ENCODE measurements at regions not wholly inside any gene's neighbourhood (a gene's known extent, or its start where the extent isn't known, plus 50 kb on each side); places are given as distances from the start of the nearest gene placed in this dataset.

- Histone ChIP-seq H3K4me3 (no peak overlapping the region), H3K27ac (no peak overlapping the region), H3K9me3 (peaks cover 3% of the 10 kb centered on the region), H3K4me1 (ENCODE audit: control insufficient read depth in 1 of 2, low read depth in 2 of 2) (no peaks in the 10 kb centered on the region), H3K27me3 (replicated peaks; ENCODE audit: insufficient read depth) (no peaks in the 10 kb centered on the region), H3K36me3 (no peaks in the 10 kb centered on the region)
- TF ChIP-seq CTCF (IDR thresholded peaks at IDR 0.05), result no peak
- ATAC-seq (ENCODE audit: insufficient number of reproducible peaks, low FRiP score, low read depth), result no peak
- DNase-seq (ENCODE audit: low spot score), result no peak
These were observed 1428.2 kb downstream of the MRPL39 start for GRCh38 chr21:24179110-24179509.

- Histone ChIP-seq H3K4me1 (ENCODE audit: control insufficient read depth in 1 of 2, low read depth in 2 of 2) (no peaks in the 10 kb centered on the region), H3K36me3 (no peaks in the 10 kb centered on the region), H3K27ac (no peak overlapping the region), H3K9me3 (peaks cover 3% of the 10 kb centered on the region), H3K27me3 (replicated peaks; ENCODE audit: insufficient read depth) (no peaks in the 10 kb centered on the region), H3K4me3 (no peak overlapping the region)
- TF ChIP-seq CTCF (IDR thresholded peaks at IDR 0.05), result no peak
- DNase-seq (ENCODE audit: low spot score), result no peak
- no peak for ATAC-seq (ENCODE audit: insufficient number of reproducible peaks, low FRiP score, low read depth)
These were observed 1432.2 kb downstream of the MRPL39 start for GRCh38 chr21:24175106-24175505.

GRCh38 chr21:24171736-24172135, 1435.5 kb downstream of the MRPL39 start:
- Histone ChIP-seq H3K27me3 (replicated peaks; ENCODE audit: insufficient read depth) (no peaks in the 10 kb centered on the region), H3K27ac (no peak overlapping the region), H3K9me3 (no peaks in the 10 kb centered on the region), H3K36me3 (no peaks in the 10 kb centered on the region), H3K4me3 (no peak overlapping the region), H3K4me1 (ENCODE audit: control insufficient read depth in 1 of 2, low read depth in 2 of 2) (no peaks in the 10 kb centered on the region)
- ATAC-seq (ENCODE audit: insufficient number of reproducible peaks, low FRiP score, low read depth) (no peak), DNase-seq (ENCODE audit: low spot score) (no peak)
- no peak for TF ChIP-seq CTCF (IDR thresholded peaks at IDR 0.05)

GRCh38 chr21:24163539-24163938, 1443.7 kb downstream of the MRPL39 start:
- no peaks in the 10 kb centered on the region for H3K36me3 ChIP-seq
- no peak for TF ChIP-seq CTCF (IDR thresholded peaks at IDR 0.05)
- no peaks in the 10 kb centered on the region for H3K4me1 ChIP-seq (ENCODE audit: control insufficient read depth in 1 of 2, low read depth in 2 of 2)
- H3K27ac ChIP-seq, result no peak overlapping the region
- ATAC-seq (ENCODE audit: insufficient number of reproducible peaks, low FRiP score, low read depth) (no peak), DNase-seq (ENCODE audit: low spot score) (no peak)
- H3K27me3 ChIP-seq (replicated peaks; ENCODE audit: insufficient read depth), result no peaks in the 10 kb centered on the region
- H3K9me3 ChIP-seq, result no peaks in the 10 kb centered on the region
- no peak overlapping the region for H3K4me3 ChIP-seq

GRCh38 chr21:24160528-24160927, 1446.8 kb downstream of the MRPL39 start:
- no peak overlapping the region for H3K27ac ChIP-seq
- H3K4me1 ChIP-seq (ENCODE audit: control insufficient read depth in 1 of 2, low read depth in 2 of 2), result no peaks in the 10 kb centered on the region
- H3K27me3 ChIP-seq (replicated peaks; ENCODE audit: insufficient read depth), result no peaks in the 10 kb centered on the region
- DNase-seq (ENCODE audit: low spot score) (no peak), ATAC-seq (ENCODE audit: insufficient number of reproducible peaks, low FRiP score, low read depth) (no peak)
- no peak for TF ChIP-seq CTCF (IDR thresholded peaks at IDR 0.05)
- no peak overlapping the region for H3K4me3 ChIP-seq
- no peaks in the 10 kb centered on the region for H3K36me3 ChIP-seq
- H3K9me3 ChIP-seq, result no peaks in the 10 kb centered on the region
